ENCODE measurements at regions not wholly inside any gene's neighbourhood (a gene's known extent, or its start where the extent isn't known, plus 50 kb on each side); places are given as distances from the start of the nearest gene placed in this dataset.
"Not testable (repeated sequence)": the region's sequence is repeated elsewhere in the genome, so short reads cannot be mapped to it uniquely, and the experiment has no call there.

DNA sequence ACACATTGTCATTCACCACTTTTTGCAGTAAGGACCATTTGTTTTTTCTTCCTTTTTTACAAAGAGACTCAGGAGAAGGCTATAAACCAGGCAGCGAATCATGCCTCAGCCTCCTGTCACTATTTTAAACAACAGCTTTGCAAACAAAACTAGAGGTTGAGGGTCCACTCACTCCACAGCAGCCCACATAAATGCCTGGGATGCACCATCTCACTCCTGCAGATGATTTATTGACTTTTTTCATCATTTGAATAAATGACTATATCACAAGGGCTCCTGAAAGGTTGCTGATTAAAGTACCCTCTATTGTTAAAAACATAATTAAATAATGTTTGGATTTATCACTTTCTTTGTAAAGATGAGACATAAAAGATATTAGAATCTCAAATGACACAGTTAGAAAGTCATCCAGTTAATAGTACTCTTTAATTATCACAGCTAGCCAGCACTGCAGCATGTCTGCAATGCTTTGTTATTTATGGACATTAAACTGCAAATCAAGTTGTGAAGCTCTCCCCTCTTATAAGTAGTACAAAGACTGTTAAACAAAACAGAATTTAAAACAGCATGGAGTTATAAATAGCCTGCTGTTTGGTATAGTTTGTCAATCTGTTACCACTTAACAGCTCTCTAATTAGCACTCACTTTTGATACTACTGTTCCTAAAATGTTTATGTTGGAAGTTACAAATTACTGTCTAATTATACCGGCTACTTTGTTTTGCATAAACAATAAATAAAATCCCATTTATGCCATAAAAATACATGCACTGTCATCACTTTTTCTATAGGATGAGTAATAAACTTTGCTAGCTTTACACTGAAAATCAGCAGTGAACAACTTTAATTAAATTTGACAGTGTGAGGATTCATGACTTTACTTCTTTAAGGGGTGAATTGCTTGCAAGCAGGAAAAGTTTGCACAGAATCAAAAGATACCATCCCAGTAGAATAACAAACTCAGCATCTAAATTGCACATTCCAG is 853.2 kb downstream of the UQCRFS1 start:
- no peaks in the 10 kb centered on the region for H3K27me3 ChIP-seq (ENCODE audit: insufficient read depth, low read depth)
- H3K4me3 ChIP-seq, result no peak overlapping the region
- no peaks in the 10 kb centered on the region for H4K20me1 ChIP-seq (ENCODE audit: insufficient read depth)
- H3K27ac ChIP-seq, result no peak overlapping the region
- H2AFZ ChIP-seq, result no peak overlapping the region
- no peaks in the 10 kb centered on the region for H3K9me2 ChIP-seq (ENCODE audit: insufficient read depth)
- no peaks in the 10 kb centered on the region for H3K36me3 ChIP-seq (ENCODE audit: low read depth)
- TF ChIP-seq EZH2 (IDR thresholded peaks at IDR 0.05; ENCODE audit: low read depth), result no peak
- TF ChIP-seq, protein P1, sequence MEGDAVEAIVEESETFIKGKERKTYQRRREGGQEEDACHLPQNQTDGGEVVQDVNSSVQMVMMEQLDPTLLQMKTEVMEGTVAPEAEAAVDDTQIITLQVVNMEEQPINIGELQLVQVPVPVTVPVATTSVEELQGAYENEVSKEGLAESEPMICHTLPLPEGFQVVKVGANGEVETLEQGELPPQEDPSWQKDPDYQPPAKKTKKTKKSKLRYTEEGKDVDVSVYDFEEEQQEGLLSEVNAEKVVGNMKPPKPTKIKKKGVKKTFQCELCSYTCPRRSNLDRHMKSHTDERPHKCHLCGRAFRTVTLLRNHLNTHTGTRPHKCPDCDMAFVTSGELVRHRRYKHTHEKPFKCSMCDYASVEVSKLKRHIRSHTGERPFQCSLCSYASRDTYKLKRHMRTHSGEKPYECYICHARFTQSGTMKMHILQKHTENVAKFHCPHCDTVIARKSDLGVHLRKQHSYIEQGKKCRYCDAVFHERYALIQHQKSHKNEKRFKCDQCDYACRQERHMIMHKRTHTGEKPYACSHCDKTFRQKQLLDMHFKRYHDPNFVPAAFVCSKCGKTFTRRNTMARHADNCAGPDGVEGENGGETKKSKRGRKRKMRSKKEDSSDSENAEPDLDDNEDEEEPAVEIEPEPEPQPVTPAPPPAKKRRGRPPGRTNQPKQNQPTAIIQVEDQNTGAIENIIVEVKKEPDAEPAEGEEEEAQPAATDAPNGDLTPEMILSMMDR (conservative IDR thresholded peaks at IDR 0.05), result no peak
- no peaks in the 10 kb centered on the region for H3K9me3 ChIP-seq (ENCODE audit: insufficient read depth, low read depth)
- H3F3A ChIP-seq (ENCODE audit: insufficient read depth, low read depth), result no peaks in the 10 kb centered on the region
- no peak for DNase-seq
- ChIA-PET POLR2A (ENCODE audit: unreplicated experiment) (interaction anchor here (0.6 kb wide), 1 partner anchor 22 kb away, joined by 4 read pairs; no protein-coding TSS in a partner anchor), CTCF (no interaction called here)
- no peak overlapping the region for H3K4me2 ChIP-seq
- BruUV-seq (replicated peaks), result no TSS peak
- H3K79me2 ChIP-seq (ENCODE audit: low read depth), result no peaks in the 10 kb centered on the region
- H3K4me1 ChIP-seq (replicated peaks; ENCODE audit: insufficient read depth), result no peaks in the 10 kb centered on the region
- intact Hi-C loops (cut with micrococcal nuclease; ENCODE audit: unreplicated experiment), result no loop called here

DNA sequence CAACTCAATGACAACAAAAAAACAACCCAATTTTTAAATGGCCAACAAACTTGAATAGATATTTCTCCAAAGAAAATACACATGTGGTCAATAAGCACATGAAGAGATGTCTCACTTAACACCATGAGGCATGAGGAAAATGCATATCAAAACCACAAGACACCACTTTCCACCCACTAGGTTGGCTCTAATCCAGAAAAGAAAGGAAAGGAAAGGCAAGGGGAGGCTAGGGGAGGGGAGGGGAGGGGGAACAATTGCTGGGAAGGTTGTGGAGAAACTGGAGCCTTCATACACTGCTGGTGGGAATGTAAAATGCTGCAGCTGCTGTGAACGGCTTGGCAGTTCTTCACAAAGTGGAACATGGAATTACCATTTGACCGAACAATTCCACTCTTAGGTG is 854.3 kb downstream of the UQCRFS1 start:
- BruUV-seq (replicated peaks), result no TSS peak
- intact Hi-C loops (cut with micrococcal nuclease; ENCODE audit: unreplicated experiment), result no loop called here

DNA sequence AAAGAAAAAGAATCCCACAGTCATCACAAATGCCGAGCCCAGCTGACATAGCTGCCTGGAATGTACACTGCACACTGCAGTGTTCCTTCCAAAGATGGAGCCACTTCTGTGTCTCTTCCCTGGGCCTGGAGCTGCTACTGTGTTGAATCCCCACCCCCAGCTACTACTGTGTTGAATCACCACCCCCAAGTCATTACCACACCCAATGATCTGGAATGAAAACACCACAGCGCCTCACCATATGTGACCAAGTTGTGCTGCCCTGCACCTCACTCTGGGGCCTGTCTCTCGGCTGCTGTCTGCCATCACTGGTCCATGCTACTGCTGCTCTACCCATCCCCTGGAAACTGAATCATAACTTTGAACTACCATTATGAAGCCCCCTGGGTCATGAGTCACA is 861.2 kb downstream of the UQCRFS1 start:
- no peaks in the 10 kb centered on the region for H3K27me3 ChIP-seq (ENCODE audit: insufficient read depth, low read depth)
- CTCF ChIA-PET, result no interaction called here

More for the DNA sequence above, 854.3 kb downstream of the UQCRFS1 start:
- no peak for DNase-seq
- no peaks in the 10 kb centered on the region for H3K36me3 ChIP-seq (ENCODE audit: low read depth)
- no peaks in the 10 kb centered on the region for H3K79me2 ChIP-seq (ENCODE audit: low read depth)
- H3K9me2 ChIP-seq (ENCODE audit: insufficient read depth), result no peaks in the 10 kb centered on the region
- no peak overlapping the region for H3K4me2 ChIP-seq
- TF ChIP-seq, protein P1 (conservative IDR thresholded peaks at IDR 0.05), result no peak
- no peak for TF ChIP-seq EZH2 (IDR thresholded peaks at IDR 0.05; ENCODE audit: low read depth)
- no peak overlapping the region for H3K27ac ChIP-seq
- CTCF ChIA-PET, result no interaction called here
- H4K20me1 ChIP-seq (ENCODE audit: insufficient read depth), result no peaks in the 10 kb centered on the region
- POLR2A ChIA-PET (ENCODE audit: unreplicated experiment), result no interaction called here
- H3K4me3 ChIP-seq, result no peak overlapping the region
- H2AFZ ChIP-seq, result no peak overlapping the region
- H3F3A ChIP-seq (ENCODE audit: insufficient read depth, low read depth), result no peaks in the 10 kb centered on the region
- H3K27me3 ChIP-seq (ENCODE audit: insufficient read depth, low read depth), result no peaks in the 10 kb centered on the region
- no peaks in the 10 kb centered on the region for H3K4me1 ChIP-seq (replicated peaks; ENCODE audit: insufficient read depth)
- no peaks in the 10 kb centered on the region for H3K9me3 ChIP-seq (ENCODE audit: insufficient read depth, low read depth)

GRCh38 chr19:28351321-28351720 is 861.6 kb downstream of the UQCRFS1 start:
- H3K36me3 ChIP-seq (ENCODE audit: low read depth); H3F3A ChIP-seq (ENCODE audit: insufficient read depth, low read depth); H2AFZ ChIP-seq; H4K20me1 ChIP-seq (ENCODE audit: insufficient read depth); BruUV-seq (replicated peaks); DNase-seq; H3K9me3 ChIP-seq (ENCODE audit: insufficient read depth, low read depth); intact Hi-C loops (cut with micrococcal nuclease; ENCODE audit: unreplicated experiment); H3K27ac ChIP-seq; CTCF ChIA-PET; H3K4me1 ChIP-seq (replicated peaks; ENCODE audit: insufficient read depth); H3K4me3 ChIP-seq; H3K9me2 ChIP-seq (ENCODE audit: insufficient read depth); H3K4me2 ChIP-seq; H3K79me2 ChIP-seq (ENCODE audit: low read depth); H3K27me3 ChIP-seq (ENCODE audit: insufficient read depth, low read depth); POLR2A ChIA-PET (ENCODE audit: unreplicated experiment): not testable (repeated sequence)

More for the DNA sequence above, 861.2 kb downstream of the UQCRFS1 start:
- H3K9me3 ChIP-seq (ENCODE audit: insufficient read depth, low read depth), result no peaks in the 10 kb centered on the region
- no peaks in the 10 kb centered on the region for H3K9me2 ChIP-seq (ENCODE audit: insufficient read depth)
- H3K4me2 ChIP-seq, result no peak overlapping the region
- H2AFZ ChIP-seq, result no peak overlapping the region
- intact Hi-C loops (cut with micrococcal nuclease; ENCODE audit: unreplicated experiment), result no loop called here
- TF ChIP-seq, protein P1 (conservative IDR thresholded peaks at IDR 0.05), result no peak
- no peak for TF ChIP-seq EZH2 (IDR thresholded peaks at IDR 0.05; ENCODE audit: low read depth)
- no peak overlapping the region for H3K27ac ChIP-seq
- no peaks in the 10 kb centered on the region for H3F3A ChIP-seq (ENCODE audit: insufficient read depth, low read depth)
- no peaks in the 10 kb centered on the region for H4K20me1 ChIP-seq (ENCODE audit: insufficient read depth)
- POLR2A ChIA-PET (ENCODE audit: unreplicated experiment), result no interaction called here
- H3K36me3 ChIP-seq (ENCODE audit: low read depth), result no peaks in the 10 kb centered on the region
- no peaks in the 10 kb centered on the region for H3K79me2 ChIP-seq (ENCODE audit: low read depth)
- no peak overlapping the region for H3K4me3 ChIP-seq
- no TSS peak for BruUV-seq (replicated peaks)
- H3K4me1 ChIP-seq (replicated peaks; ENCODE audit: insufficient read depth), result no peaks in the 10 kb centered on the region
- no peak for DNase-seq

Measured in PC-9 (cell line).